Amniotic epithelial cell (primary cell): ENCODE measurements at regions not wholly inside any gene's neighbourhood (a gene's known extent, or its start where the extent isn't known, plus 50 kb on each side); places are given as distances from the start of the nearest gene placed in this dataset.
A peak's percentile ranks its signal among the peaks of the same experiment; 100 is the strongest.
"Not testable (repeated sequence)": the region's sequence is repeated elsewhere in the genome, so short reads cannot be mapped to it uniquely, and the experiment has no call there.

Source experiments
- DNase-seq: peaks from one replicate; pipeline ENCODE4 v3.0.0-alpha.2; 2010; ENCODE audit warnings: low read depth

- DNase-seq: not testable (repeated sequence)
These were observed 233.5 kb downstream of the SHCBP1 start for GRCh38 chr16:46387720-46388119.

GRCh38 chr16:46386805-46387620, 234.2 kb downstream of the SHCBP1 start:
- not testable (repeated sequence) for DNase-seq

- DNase-seq: not testable (repeated sequence)
These were observed 234.9 kb downstream of the SHCBP1 start for GRCh38 chr16:46386110-46386771.

GRCh38 chr16:46384285-46385061, 236.7 kb downstream of the SHCBP1 start:
- peak; percentile 14 for DNase-seq

- DNase-seq: not testable (repeated sequence)
These were observed 237.6 kb downstream of the SHCBP1 start for GRCh38 chr16:46383581-46383980.

GRCh38 chr16:46382791-46383541, 238.2 kb downstream of the SHCBP1 start:
- DNase-seq: peak; percentile 24

- DNase-seq: not testable (repeated sequence)
These were observed 239.1 kb downstream of the SHCBP1 start for GRCh38 chr16:46382079-46382478.

- DNase-seq: not testable (repeated sequence)
These were observed 239.8 kb downstream of the SHCBP1 start for GRCh38 chr16:46381344-46381743.
